GM23338 (cell line): ENCODE measurements at regions not wholly inside any gene's neighbourhood (a gene's known extent, or its start where the extent isn't known, plus 50 kb on each side); places are given as distances from the start of the nearest gene placed in this dataset.

Experiments
- ATAC-seq: fragments of 200-7000 bp; cut with Tn5 transposase; 3 replicates; pipeline ENCODE4 v1.9.1; 2020
- DNase-seq: peaks from one replicate; pipeline ENCODE4 v3.0.0-alpha.2; 2015; ENCODE audit warnings: low spot score
- H2AFZ ChIP-seq: fragments of 200-600 bp; sonication (generic); 2 replicates; pipeline ENCODE4 v1.8.0; 2016; ENCODE audit warnings: antibody characterized with exemption, mild to moderate bottlenecking, moderate library complexity
- H3F3A ChIP-seq: fragments of 200-600 bp; sonication (generic); replicated peaks from 2 replicates; pipeline ENCODE4 v1.8.0; 2017; ENCODE audit warnings: antibody characterized with exemption, mixed run types, low read depth
- H3K27ac ChIP-seq: fragments of 200-600 bp; sonication (generic); 2 replicates; pipeline ENCODE4 v1.6.1; 2016; ENCODE audit warnings: low read depth
- H3K27me3 ChIP-seq: fragments of 200-600 bp; sonication (generic); 2 replicates; pipeline ENCODE4 v1.8.0; 2016; ENCODE audit warnings: mild to moderate bottlenecking, mixed run types, moderate library complexity; ENCODE audit not compliant: insufficient read depth
- H3K36me3 ChIP-seq: fragments of 200-600 bp; sonication (generic); 2 replicates; pipeline ENCODE4 v1.8.0; 2016; ENCODE audit warnings: mild to moderate bottlenecking; ENCODE audit not compliant: insufficient read depth
- H3K4me1 ChIP-seq: fragments of 200-600 bp; sonication (generic); 2 replicates; pipeline ENCODE4 v1.8.0; 2016; ENCODE audit warnings: mild to moderate bottlenecking, moderate library complexity; ENCODE audit not compliant: insufficient read depth
- H3K4me2 ChIP-seq: fragments of 200-600 bp; sonication (generic); 2 replicates; pipeline ENCODE4 v1.7.1; 2017; ENCODE audit warnings: mixed run types
- H3K4me3 ChIP-seq: fragments of 200-600 bp; sonication (generic); 2 replicates; pipeline ENCODE4 v1.6.1; 2016; ENCODE audit warnings: mixed run types
- H3K79me2 ChIP-seq: fragments of 200-600 bp; sonication (generic); replicated peaks from 2 replicates; pipeline ENCODE4 v1.8.0; 2017; ENCODE audit warnings: mild to moderate bottlenecking; ENCODE audit not compliant: insufficient read depth
- H3K9me2 ChIP-seq: fragments of 200-600 bp; sonication (generic); 2 replicates; pipeline ENCODE4 v1.8.0; 2017; ENCODE audit not compliant: insufficient read depth
- H4K20me1 ChIP-seq: fragments of 200-600 bp; sonication (generic); replicated peaks from 2 replicates; pipeline ENCODE4 v1.8.0; 2017; ENCODE audit warnings: mild to moderate bottlenecking; ENCODE audit not compliant: insufficient read depth
- H3K27ac Mint-ChIP-seq: 2 replicates; pipeline ENCODE4 v1.8.0; 2020; ENCODE audit warnings: inconsistent platforms, mild to moderate bottlenecking, moderate library complexity, mixed read lengths
- H3K27me3 Mint-ChIP-seq: 3 replicates; pipeline ENCODE4 v1.8.0; 2022; ENCODE audit warnings: low read depth, mild to moderate bottlenecking, moderate library complexity, mixed read lengths, inconsistent platforms; ENCODE audit not compliant: insufficient read depth, poor library complexity
- H3K36me3 Mint-ChIP-seq: 3 replicates; pipeline ENCODE4 v1.8.0; 2021; ENCODE audit warnings: low read depth, mild to moderate bottlenecking, inconsistent platforms, moderate library complexity, mixed read lengths
- H3K4me1 Mint-ChIP-seq: 3 replicates; pipeline ENCODE4 v1.8.0; 2020; ENCODE audit warnings: mild to moderate bottlenecking, inconsistent platforms, mixed read lengths
- H3K4me3 Mint-ChIP-seq: 3 replicates; pipeline ENCODE4 v1.8.0; 2021; ENCODE audit warnings: moderate library complexity, mild to moderate bottlenecking, inconsistent platforms, mixed read lengths
- H3K9me3 Mint-ChIP-seq: 3 replicates; pipeline ENCODE4 v1.8.0; 2020; ENCODE audit warnings: moderate library complexity, mild to moderate bottlenecking, inconsistent platforms, mixed read lengths
- CREB1 ChIP-seq: fragments of 250-450 bp; sonication (Bioruptor Pico); IDR thresholded peaks from 2 replicates; pipeline ENCODE4 v1.5.0; 2020; ENCODE audit warnings: low read depth, mild to moderate bottlenecking, moderate library complexity
- CTCF ChIP-seq, 2 experiments: fragments of 200-600 bp in 1 of 2; sonication (generic) in 1 of 2; conservative IDR thresholded peaks; 2 replicates each; pipeline versions ENCODE4 v1.5.1 to v1.6.1; 2016 to 2017; ENCODE audit warnings: antibody characterized with exemption in 2 of 2, low read depth in 2 of 2, mild to moderate bottlenecking in 2 of 2, moderate library complexity in 1 of 2
- ETS1 ChIP-seq: IDR thresholded peaks from 2 replicates; pipeline ENCODE4 v1.6.1; 2016; ENCODE audit warnings: antibody characterized with exemption
- EZH2 ChIP-seq: fragments of 200-600 bp; sonication (generic); IDR thresholded peaks from one replicate; pipeline ENCODE4 v1.8.0; 2017; ENCODE audit warnings: antibody characterized with exemption, mild to moderate bottlenecking, low read depth; ENCODE audit not compliant: unreplicated experiment
- EZH2phosphoT487 ChIP-seq: fragments of 200-600 bp; sonication (generic); IDR thresholded peaks from one replicate; pipeline ENCODE4 v1.8.1; 2018; ENCODE audit warnings: antibody characterized with exemption; ENCODE audit not compliant: unreplicated experiment
- JUNB ChIP-seq: IDR thresholded peaks from one replicate; pipeline ENCODE4 v1.6.1; 2016; ENCODE audit warnings: antibody characterized with exemption; ENCODE audit not compliant: unreplicated experiment
- NANOG ChIP-seq: IDR thresholded peaks from 2 replicates; pipeline ENCODE4 v1.6.1; 2016; ENCODE audit warnings: antibody characterized with exemption, borderline replicate concordance
- POLR2AphosphoS5 ChIP-seq: IDR thresholded peaks from 2 replicates; pipeline ENCODE4 v1.6.1; 2016; ENCODE audit warnings: antibody characterized with exemption, low read depth
- REST ChIP-seq: IDR thresholded peaks from one replicate; pipeline ENCODE4 v1.6.1; 2018; ENCODE audit warnings: antibody characterized with exemption; ENCODE audit not compliant: unreplicated experiment
- STAT1 ChIP-seq: IDR thresholded peaks from one replicate; pipeline ENCODE4 v1.6.1; 2016; ENCODE audit warnings: antibody characterized with exemption; ENCODE audit not compliant: unreplicated experiment
- ZNF114 ChIP-seq: fragments of 250-450 bp; sonication (Bioruptor Pico); IDR thresholded peaks from 2 replicates; pipeline ENCODE4 v1.5.0; 2020; ENCODE audit warnings: mild to moderate bottlenecking, moderate library complexity
- ZNF331 ChIP-seq: fragments of 250-450 bp; sonication (Bioruptor Pico); IDR thresholded peaks from 2 replicates; pipeline ENCODE4 v1.5.0; 2020; ENCODE audit warnings: low read depth, mild to moderate bottlenecking, moderate library complexity
- ZNF462 ChIP-seq: fragments of 250-450 bp; sonication (Bioruptor Pico); IDR thresholded peaks from 2 replicates; pipeline ENCODE4 v1.5.0; 2020; ENCODE audit warnings: mild to moderate bottlenecking, moderate library complexity

- Histone ChIP-seq H3K36me3 (no peaks in the 10 kb centered on the region), H3K4me1 (no peaks in the 10 kb centered on the region), H3K27ac (no peak overlapping the region), H3F3A (0 out of 2 replicates have a peak, but pooled peaks cover 2% of the 10 kb centered on the region), H2AFZ (peak overlapping the region; percentile 70; the same call in 1 of the 2 replicates), H3K27me3 (no peaks in the 10 kb centered on the region), H3K79me2 (no peaks in the 10 kb centered on the region), H3K4me3 (no peak overlapping the region), H3K9me2 (no peaks in the 10 kb centered on the region), H3K4me2 (no peak overlapping the region), H4K20me1 (no peaks in the 10 kb centered on the region)
- Mint-ChIP-seq H3K4me1 (no peaks in the 10 kb centered on the region; the same call in 2 of the 3 replicates), H3K27ac (no peak overlapping the region), H3K9me3 (no peaks in the 10 kb centered on the region), H3K27me3 (no peaks in the 10 kb centered on the region), H3K4me3 (no peak overlapping the region), H3K36me3 (no peaks in the 10 kb centered on the region)
- no peak for DNase-seq
- ATAC-seq, result no peak
- no peak for TF ChIP-seq NANOG
- no peak for TF ChIP-seq CREB1 (CRISPR knock-in tag)
- TF ChIP-seq REST, result no peak
- TF ChIP-seq ZNF331, result no peak
- TF ChIP-seq EZH2, result no peak
- TF ChIP-seq CTCF (conservative IDR thresholded peaks at IDR 0.05; ENCODE audit: low read depth in 2 of 2), result no peak
- no peak for TF ChIP-seq ETS1
- no peak for TF ChIP-seq POLR2AphosphoS5
- TF ChIP-seq EZH2phosphoT487, result no peak
- no peak for TF ChIP-seq JUNB
- no peak for TF ChIP-seq ZNF114
- TF ChIP-seq ZNF462 (CRISPR knock-in tag), result no peak
- TF ChIP-seq STAT1, result no peak
These were observed 121.2 kb upstream of the RBPJ start for GRCh38 chr4:26199596-26199995.
